ENCODE measurements at regions not wholly inside any gene's neighbourhood (a gene's known extent, or its start where the extent isn't known, plus 50 kb on each side); places are given as distances from the start of the nearest gene placed in this dataset.

DNA sequence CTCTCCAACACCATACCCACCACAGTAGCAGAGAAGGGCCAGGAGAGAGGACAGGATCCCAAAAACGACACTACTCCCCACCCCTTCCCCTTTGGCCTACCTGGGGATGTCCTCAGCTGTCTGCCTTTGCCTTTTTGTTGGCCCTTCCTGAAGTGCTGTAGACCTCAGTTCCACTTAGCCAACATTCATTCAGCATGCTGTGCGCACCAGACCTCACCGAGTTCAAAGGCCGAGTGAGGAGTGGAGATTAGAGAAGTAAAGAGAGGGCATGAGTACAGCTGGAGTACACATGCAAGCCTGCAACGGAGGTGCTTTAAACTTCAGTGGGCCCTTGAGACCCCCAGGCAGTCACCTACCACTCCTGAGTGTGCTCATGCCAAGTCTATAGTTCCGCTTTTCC, 99.0 kb downstream of the TEX26 start:
- DNase-seq = no peak
- Mint-ChIP-seq H3K27ac (no peak overlapping the region), H3K36me3 (ENCODE audit: low read depth) (no peaks in the 10 kb centered on the region), H3K4me3 (no peak overlapping the region), H3K27me3 (peaks cover 32% of the 10 kb centered on the region), H3K4me1 (no peaks in the 10 kb centered on the region), H3K9me3 (no peaks in the 10 kb centered on the region)
- ChIA-PET POLR2A (no interaction called here), CTCF (interaction anchor here (1.0 to 2.6 kb wide), 5 partner anchors 9 to 34 kb away, joined by 3 to 7 read pairs (median 5); no protein-coding TSS in a partner anchor)

DNA sequence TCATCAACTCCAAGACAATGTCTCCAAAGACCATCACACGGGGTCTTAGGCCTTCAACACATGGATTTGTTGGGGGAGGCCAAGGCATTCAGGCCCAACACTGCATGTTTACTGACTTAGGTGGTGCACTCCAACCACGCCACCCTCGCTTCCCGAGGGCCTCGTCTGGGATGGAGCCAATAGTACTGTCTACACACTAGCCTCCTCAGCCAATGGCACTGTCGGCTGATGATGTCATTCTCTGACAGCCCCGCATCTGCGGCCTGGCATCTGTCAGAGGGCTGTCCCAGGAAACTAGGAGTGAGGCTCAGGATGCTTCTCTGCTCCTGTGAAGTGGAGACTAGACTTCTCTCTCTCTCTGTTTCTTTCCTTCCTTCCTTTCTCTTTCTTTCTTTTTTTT, 96.6 kb downstream of the TEX26 start:
- H3K36me3 Mint-ChIP-seq (ENCODE audit: low read depth) = no peaks in the 10 kb centered on the region
- CTCF ChIA-PET = interaction anchor here (0.7 kb wide), 1 partner anchor 124 kb away, joined by 3 read pairs; no protein-coding TSS in a partner anchor

DNA sequence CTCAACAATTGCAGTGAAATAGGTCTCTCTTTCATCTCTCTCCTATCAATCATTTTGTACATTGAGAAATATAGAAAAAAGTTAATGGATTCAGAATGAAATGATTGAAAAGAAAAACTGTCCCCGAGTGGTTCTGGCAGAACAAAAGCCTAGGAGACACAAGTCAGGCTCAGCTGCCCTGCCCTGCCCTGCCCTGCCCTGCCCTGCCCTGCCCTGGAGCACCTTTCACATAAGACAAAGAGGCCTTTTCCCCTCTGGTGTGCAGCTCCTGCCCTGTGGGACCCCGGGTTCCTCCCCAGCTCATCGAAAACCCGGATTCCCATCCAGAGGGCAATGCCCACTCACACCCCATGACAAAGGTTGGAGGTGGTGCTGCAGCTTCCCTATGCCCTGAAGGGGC, 94.7 kb downstream of the TEX26 start:
- Mint-ChIP-seq H3K9me3 (no peaks in the 10 kb centered on the region), H3K4me3 (no peak overlapping the region), H3K4me1 (no peaks in the 10 kb centered on the region), H3K27me3 (peaks cover 24% of the 10 kb centered on the region), H3K27ac (no peak overlapping the region), H3K36me3 (ENCODE audit: low read depth) (no peaks in the 10 kb centered on the region)
- ChIA-PET CTCF (interaction anchor here (2.5 kb wide), 1 partner anchor 16 kb away, joined by 7 read pairs; no protein-coding TSS in a partner anchor), POLR2A (no interaction called here)
- no peak for DNase-seq

More for the DNA sequence above, 96.6 kb downstream of the TEX26 start:
- Mint-ChIP-seq H3K4me1 (no peaks in the 10 kb centered on the region), H3K4me3 (no peak overlapping the region), H3K27ac (no peak overlapping the region), H3K9me3 (no peaks in the 10 kb centered on the region), H3K27me3 (peaks cover 19% of the 10 kb centered on the region)
- no peak for DNase-seq
- POLR2A ChIA-PET = no interaction called here

All from activated CD4-positive, alpha-beta T cell treated with anti-CD3 and anti-CD28 coated beads, Interleukin-2, amount 10 ng/mL, durations not matched to agents 7 days and 5 days (primary cell).